ENCODE measurements at regions not wholly inside any gene's neighbourhood (a gene's known extent, or its start where the extent isn't known, plus 50 kb on each side); places are given as distances from the start of the nearest gene placed in this dataset.
"Not testable (repeated sequence)": the region's sequence is repeated elsewhere in the genome, so short reads cannot be mapped to it uniquely, and the experiment has no call there.

- not testable (repeated sequence) for DNase-seq
Measured at GRCh38 chr9:62833323-62834200, 1643.7 kb downstream of the SPATA31A7 start.

- not testable (repeated sequence) for DNase-seq
Measured at GRCh38 chr9:62837254-62837911, 1647.5 kb downstream of the SPATA31A7 start.

GRCh38 chr9:62838024-62838718 lies 1648.3 kb downstream of the SPATA31A7 start:
- DNase-seq: peak; percentile 61

- not testable (repeated sequence) for DNase-seq
Measured at GRCh38 chr9:62839168-62839567, 1649.3 kb downstream of the SPATA31A7 start.

GRCh38 chr9:62843145-62843544 lies 1653.3 kb downstream of the SPATA31A7 start:
- DNase-seq: not testable (repeated sequence)

GRCh38 chr9:62843706-62844290 lies 1654.0 kb downstream of the SPATA31A7 start:
- DNase-seq: not testable (repeated sequence)

GRCh38 chr9:62844681-62845185 lies 1654.9 kb downstream of the SPATA31A7 start:
- not testable (repeated sequence) for DNase-seq

GRCh38 chr9:62848258-62848657 lies 1658.4 kb downstream of the SPATA31A7 start:
- not testable (repeated sequence) for DNase-seq

GRCh38 chr9:62849991-62850390 lies 1660.2 kb downstream of the SPATA31A7 start:
- DNase-seq: not testable (repeated sequence)

- not testable (repeated sequence) for DNase-seq
Measured at GRCh38 chr9:62857280-62857679, 1667.4 kb downstream of the SPATA31A7 start.

- not testable (repeated sequence) for DNase-seq
Measured at GRCh38 chr9:62858240-62858639, 1668.4 kb downstream of the SPATA31A7 start.

- not testable (repeated sequence) for DNase-seq
Measured at GRCh38 chr9:62860939-62861860, 1671.4 kb downstream of the SPATA31A7 start.

GRCh38 chr9:62862180-62862579 lies 1672.3 kb downstream of the SPATA31A7 start:
- DNase-seq: not testable (repeated sequence)

- DNase-seq: not testable (repeated sequence)
Measured at GRCh38 chr9:62863319-62863718, 1673.5 kb downstream of the SPATA31A7 start.

GRCh38 chr9:62863867-62864266 lies 1674.0 kb downstream of the SPATA31A7 start:
- DNase-seq: not testable (repeated sequence)

GRCh38 chr9:62864481-62865469 lies 1674.9 kb downstream of the SPATA31A7 start:
- not testable (repeated sequence) for DNase-seq

GRCh38 chr9:62869061-62869460 lies 1679.2 kb downstream of the SPATA31A7 start:
- not testable (repeated sequence) for DNase-seq

- not testable (repeated sequence) for DNase-seq
Measured at GRCh38 chr9:62871765-62872164, 1681.9 kb downstream of the SPATA31A7 start.

GRCh38 chr9:62874213-62874612 lies 1684.4 kb downstream of the SPATA31A7 start:
- DNase-seq: not testable (repeated sequence)

All from muscle of arm (tissue), 1 donor.